NCI-H1105 (cell line): ENCODE measurements at regions not wholly inside any gene's neighbourhood (a gene's known extent, or its start where the extent isn't known, plus 50 kb on each side); places are given as distances from the start of the nearest gene placed in this dataset.
"Not testable (repeated sequence)": the region's sequence is repeated elsewhere in the genome, so short reads cannot be mapped to it uniquely, and the experiment has no call there.

Experiments
- DNase-seq: peaks from one replicate; lab custom pipeline; 2025; lab: John Stamatoyannopoulos, UW

DNA sequence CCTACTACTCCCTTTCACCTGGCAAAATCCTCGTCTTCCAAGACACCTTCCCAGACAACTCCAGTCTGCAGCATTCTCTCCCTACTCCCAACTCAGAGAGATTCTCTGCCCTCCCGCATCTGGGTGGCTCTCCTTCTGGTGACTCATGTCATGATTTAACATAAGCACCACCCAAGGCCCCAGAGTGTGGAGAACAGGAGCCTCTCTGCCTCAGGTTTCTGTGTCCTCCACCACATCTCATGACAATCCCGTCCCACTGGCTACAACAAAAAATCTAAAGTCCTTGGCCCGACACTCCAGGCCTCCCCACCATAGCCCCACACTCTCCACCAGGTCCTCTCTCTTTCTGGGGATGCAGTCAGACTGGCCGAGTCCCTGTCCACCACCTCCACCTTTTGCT is 197.1 kb downstream of the BCL11A start:
- DNase-seq: no peak

GRCh38 chr2:60355849-60356261 is 197.6 kb downstream of the BCL11A start:
- no peak for DNase-seq

- no peak for DNase-seq
These were observed 198.7 kb downstream of the BCL11A start for GRCh38 chr2:60354713-60355112.

GRCh38 chr2:60353863-60354262 is 199.6 kb downstream of the BCL11A start:
- no peak for DNase-seq

- no peak for DNase-seq
These were observed 200.1 kb downstream of the BCL11A start for GRCh38 chr2:60353406-60353800.

- no peak for DNase-seq
These were observed 200.7 kb downstream of the BCL11A start for GRCh38 chr2:60352491-60353405.

GRCh38 chr2:60351802-60352201 is 201.7 kb downstream of the BCL11A start:
- no peak for DNase-seq

GRCh38 chr2:60351321-60351720 is 202.1 kb downstream of the BCL11A start:
- DNase-seq: no peak

DNA sequence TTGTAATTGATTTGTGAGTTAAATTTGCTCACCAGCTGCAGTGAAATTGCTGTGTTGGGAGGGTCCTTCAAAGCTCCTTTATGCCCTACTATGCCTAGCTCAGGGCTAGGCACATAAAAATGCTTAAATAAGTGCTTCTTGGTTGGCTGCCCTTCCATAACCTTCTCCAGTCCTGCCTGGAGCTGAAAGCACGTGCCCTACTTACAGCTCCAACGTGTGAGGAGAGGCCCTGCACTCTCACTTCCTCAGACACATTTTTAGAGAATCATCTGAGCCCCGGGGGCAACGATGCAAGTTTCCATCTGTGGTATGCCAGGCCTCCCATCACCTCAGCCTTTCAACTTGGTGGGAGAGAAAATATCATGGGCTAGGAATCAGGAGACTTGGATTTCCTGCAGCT is 202.7 kb downstream of the BCL11A start:
- DNase-seq: no peak

GRCh38 chr2:60347781-60348180 is 205.7 kb downstream of the BCL11A start:
- no peak for DNase-seq

DNA sequence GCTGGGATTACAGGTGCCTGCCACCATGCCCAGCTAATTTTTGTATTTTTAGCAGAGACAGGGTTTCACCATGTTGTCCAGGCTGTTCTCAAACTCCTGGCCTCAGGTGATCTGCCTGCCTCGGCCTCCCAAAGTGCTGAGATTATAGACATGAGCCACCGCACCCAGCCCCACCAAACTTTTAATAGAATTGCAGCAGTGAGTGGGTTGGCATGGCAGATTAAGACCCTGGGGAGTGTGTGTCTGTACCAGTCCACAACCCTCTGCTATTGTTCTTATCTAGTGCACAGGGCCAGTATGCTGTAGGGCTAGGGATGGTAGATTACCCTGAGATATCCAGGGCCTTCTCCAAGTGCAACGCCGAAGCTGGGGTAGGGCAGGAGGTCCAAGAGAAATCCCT is 211.0 kb downstream of the BCL11A start:
- DNase-seq: not testable (repeated sequence)

DNA sequence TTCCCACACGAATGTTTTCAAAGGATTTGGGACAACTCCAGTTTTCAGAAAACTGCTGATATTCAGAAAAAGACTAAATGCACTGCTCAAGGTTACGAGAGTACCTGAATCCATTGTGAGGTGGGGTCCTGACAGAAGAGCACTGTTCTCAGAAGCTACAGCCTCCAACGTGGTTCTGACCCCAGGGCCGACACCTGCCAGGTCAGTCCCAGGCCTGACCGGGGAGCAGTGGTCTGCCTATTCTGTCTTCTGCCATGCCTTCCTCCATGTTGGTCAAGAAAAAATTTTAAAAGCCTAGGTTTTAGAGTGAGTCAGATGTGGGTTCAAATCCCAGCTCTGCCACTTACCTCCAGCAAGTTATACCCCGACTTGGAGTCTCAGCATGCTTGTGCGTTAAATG is 212.3 kb downstream of the BCL11A start:
- DNase-seq: no peak

DNA sequence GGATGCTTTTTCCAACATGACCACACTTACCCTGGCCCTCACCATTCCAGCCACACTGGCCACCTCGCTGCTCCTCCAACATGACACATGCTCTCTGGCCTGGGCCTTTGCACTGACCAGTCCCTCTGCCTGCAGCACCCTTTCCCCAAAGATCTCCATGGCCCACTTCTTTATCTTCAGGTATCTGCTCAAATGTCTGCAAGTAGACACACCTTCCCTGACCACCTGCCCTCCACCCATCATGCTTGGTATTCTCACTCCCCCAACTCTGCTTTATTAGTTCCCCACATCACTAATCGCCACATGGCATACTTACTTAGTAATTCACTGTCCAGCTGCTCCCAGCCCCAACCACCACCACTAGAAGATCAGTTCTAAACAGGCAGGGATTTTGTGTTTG is 214.2 kb downstream of the BCL11A start:
- DNase-seq: no peak

- DNase-seq: no peak
These were observed 216.3 kb downstream of the BCL11A start for GRCh38 chr2:60337142-60337497.

GRCh38 chr2:60336442-60337141 is 216.9 kb downstream of the BCL11A start:
- no peak for DNase-seq

DNA sequence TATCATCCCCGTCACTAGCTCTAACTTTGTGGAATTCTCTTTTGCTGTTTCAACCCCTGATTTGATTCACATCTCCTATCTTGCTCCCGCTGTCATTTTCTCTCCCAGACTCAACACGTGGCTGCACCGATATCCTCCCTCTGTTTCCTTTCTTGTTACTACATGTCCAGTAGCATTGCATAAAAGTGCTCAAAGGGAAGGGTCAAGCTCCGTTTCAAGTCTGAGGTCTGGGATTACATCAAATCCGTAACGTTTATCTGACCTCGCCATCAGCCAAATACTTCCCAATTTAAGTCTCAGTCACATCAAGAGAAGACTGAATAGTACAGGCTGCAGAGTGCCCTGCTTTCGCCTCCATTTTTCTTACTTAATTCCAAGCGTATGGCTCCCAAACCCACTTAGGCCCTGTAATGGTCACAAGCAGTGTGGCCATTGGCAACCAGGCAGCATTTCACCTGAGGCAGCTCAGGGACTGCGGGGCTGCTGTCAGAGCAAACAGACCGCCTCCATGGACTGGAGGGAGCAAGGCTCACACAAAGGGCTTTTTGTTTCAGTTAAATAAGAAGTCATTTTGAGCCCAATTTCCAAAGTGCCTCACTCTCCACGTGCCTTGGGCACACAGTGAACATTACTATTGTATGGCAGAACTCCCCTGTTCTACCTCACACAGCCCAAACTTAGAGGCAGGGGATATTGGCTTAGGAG is 217.8 kb downstream of the BCL11A start:
- DNase-seq: no peak

- no peak for DNase-seq
These were observed 218.8 kb downstream of the BCL11A start for GRCh38 chr2:60334610-60335009.

GRCh38 chr2:60333264-60333663 is 220.2 kb downstream of the BCL11A start:
- DNase-seq: no peak

GRCh38 chr2:60331115-60331809 is 222.2 kb downstream of the BCL11A start:
- no peak for DNase-seq

DNA sequence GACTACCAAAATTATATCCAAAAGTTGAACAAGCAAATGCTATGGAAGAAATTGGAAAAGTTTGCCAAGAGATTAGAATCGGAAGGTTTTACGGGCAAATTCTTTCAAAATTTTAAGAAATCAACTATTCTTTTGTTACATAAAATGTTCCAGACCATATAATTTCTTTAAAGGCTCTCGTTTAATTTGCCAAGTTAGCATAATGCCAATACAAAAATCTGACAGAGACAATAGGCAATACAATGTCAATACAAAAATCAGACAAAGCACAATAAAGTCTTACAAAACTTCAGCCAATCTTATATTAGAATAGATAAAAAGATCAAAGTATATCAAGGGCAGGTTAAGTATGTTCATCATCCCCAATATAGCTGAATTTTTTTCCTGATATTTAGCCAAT is 224.2 kb downstream of the BCL11A start:
- no peak for DNase-seq

- no peak for DNase-seq
These were observed 228.9 kb downstream of the BCL11A start for GRCh38 chr2:60324536-60324935.

DNA sequence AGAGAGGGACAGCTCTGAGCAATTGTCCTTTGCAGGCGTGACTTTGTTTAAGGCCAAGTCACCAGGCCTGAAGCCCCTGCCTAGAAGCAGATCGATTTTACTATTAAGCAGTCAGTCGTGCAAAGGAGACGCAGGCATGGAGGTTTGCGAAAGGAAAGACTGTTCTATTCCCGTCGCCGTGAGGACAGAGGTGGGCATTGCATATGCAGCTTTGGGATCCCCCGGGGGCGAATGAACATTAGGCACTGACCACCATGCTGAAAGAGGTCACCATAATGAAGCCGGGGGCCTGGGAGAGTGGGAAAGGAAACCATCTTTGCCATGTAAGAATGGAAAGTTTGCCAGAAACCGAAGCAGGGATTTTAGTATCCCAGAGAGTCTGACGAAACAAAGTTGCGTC is 231.6 kb downstream of the BCL11A start:
- DNase-seq: no peak
